Liver (tissue), 8 donors: ENCODE measurements at regions not wholly inside any gene's neighbourhood (a gene's known extent, or its start where the extent isn't known, plus 50 kb on each side); places are given as distances from the start of the nearest gene placed in this dataset.

ENCODE experiments used
- DNase-seq: peaks from one replicate; pipeline ENCODE4 v3.0.0-alpha.2; 2017; ENCODE audit warnings: low spot score
- H3K27ac ChIP-seq, 2 donors: one replicate each; pipeline ENCODE4 v1.7.0; 2013; ENCODE audit warnings: inconsistent platforms in 2 of 2, low read length in 2 of 2, control low read depth in 1 of 2, low read depth in 1 of 2, mild to moderate bottlenecking in 1 of 2
- H3K27me3 ChIP-seq, 4 donors: one replicate each; pipeline versions ENCODE4 v1.6.1 to v1.7.0; 2013; ENCODE audit warnings: low read length in 3 of 4, inconsistent platforms in 1 of 4, mild to moderate bottlenecking in 1 of 4, moderate library complexity in 1 of 4; ENCODE audit not compliant: control insufficient read depth in 4 of 4, insufficient read depth in 4 of 4
- H3K36me3 ChIP-seq, 4 donors: one replicate each; pipeline versions ENCODE4 v1.6.1 to v1.7.0; 2013; ENCODE audit warnings: low read length in 3 of 4, mild to moderate bottlenecking in 3 of 4, low read depth in 1 of 4, moderate library complexity in 1 of 4; ENCODE audit not compliant: control insufficient read depth in 4 of 4, insufficient read depth in 3 of 4
- H3K4me1 ChIP-seq, 4 donors: one replicate each; pipeline versions ENCODE4 v1.6.1 to v1.7.0; 2013; ENCODE audit warnings: low read length in 3 of 4, mild to moderate bottlenecking in 3 of 4, moderate library complexity in 1 of 4; ENCODE audit not compliant: control insufficient read depth in 4 of 4, insufficient read depth in 4 of 4
- H3K4me3 ChIP-seq, 3 donors: one replicate each; pipeline versions ENCODE4 v1.6.1 to v1.7.0; 2013; ENCODE audit warnings: low read length in 3 of 3, control low read depth in 1 of 3, low read depth in 1 of 3, mild to moderate bottlenecking in 1 of 3
- H3K9ac ChIP-seq, 2 donors: one replicate each; pipeline ENCODE4 v1.7.0; 2013; ENCODE audit warnings: low read length in 2 of 2, mild to moderate bottlenecking in 2 of 2, moderate library complexity in 2 of 2, control low read depth in 1 of 2, low read depth in 1 of 2
- H3K9me3 ChIP-seq, 4 donors: one replicate each; pipeline versions ENCODE4 v1.6.1 to v1.7.0; 2013; ENCODE audit warnings: low read length in 3 of 4; ENCODE audit not compliant: control insufficient read depth in 4 of 4
- ATF3 ChIP-seq: IDR thresholded peaks from 2 replicates; pipeline ENCODE4 v1.6.1; 2016; ENCODE audit warnings: antibody characterized with exemption
- CTCF ChIP-seq: fragments of 150-350 bp; IDR thresholded peaks from 2 replicates; pipeline ENCODE4 v1.5.1; 2017; ENCODE audit warnings: improper control_type of control experiment, low read depth, low read length; ENCODE audit not compliant: missing input control
- EGR1 ChIP-seq, 2 donors: IDR thresholded peaks; 2 replicates each; pipeline ENCODE4 v1.6.1; 2016 to 2018; ENCODE audit warnings: antibody characterized with exemption in 2 of 2, low read depth in 2 of 2
- FOXA1 ChIP-seq: IDR thresholded peaks from 2 replicates; pipeline ENCODE4 v1.6.1; 2016; ENCODE audit warnings: antibody characterized with exemption
- FOXA2 ChIP-seq: IDR thresholded peaks from 2 replicates; pipeline ENCODE4 v1.6.1; 2016; ENCODE audit warnings: antibody characterized with exemption
- GABPA ChIP-seq, 2 donors: IDR thresholded peaks in 1 of 2; conservative IDR thresholded peaks in 1 of 2; 2 replicates each; pipeline ENCODE4 v1.6.1; 2016; ENCODE audit warnings: antibody characterized with exemption in 2 of 2, mild to moderate bottlenecking in 1 of 2, moderate library complexity in 1 of 2
- HNF4A ChIP-seq, 2 donors: conservative IDR thresholded peaks; 2 replicates each; pipeline ENCODE4 v1.6.1; 2016; ENCODE audit warnings: antibody characterized with exemption in 2 of 2, mild to moderate bottlenecking in 2 of 2
- HNF4G ChIP-seq: IDR thresholded peaks from 2 replicates; pipeline ENCODE4 v1.6.1; 2016; ENCODE audit warnings: antibody characterized with exemption
- JUND ChIP-seq, 2 donors: IDR thresholded peaks; 2 replicates each; pipeline ENCODE4 v1.6.1; 2016; ENCODE audit warnings: antibody characterized with exemption in 2 of 2
- MAX ChIP-seq: IDR thresholded peaks from 2 replicates; pipeline ENCODE4 v1.6.1; 2016; ENCODE audit warnings: antibody characterized with exemption
- NR2F2 ChIP-seq: IDR thresholded peaks from 2 replicates; pipeline ENCODE4 v1.6.1; 2016; ENCODE audit warnings: antibody characterized with exemption
- RAD21 ChIP-seq, 2 donors: IDR thresholded peaks; 2 replicates each; pipeline ENCODE4 v1.6.1; 2016; ENCODE audit warnings: antibody characterized with exemption in 2 of 2, mild to moderate bottlenecking in 2 of 2
- REST ChIP-seq: IDR thresholded peaks from 2 replicates; pipeline ENCODE4 v1.6.1; 2016; ENCODE audit warnings: antibody characterized with exemption, mild to moderate bottlenecking
- RXRA ChIP-seq, 2 donors: IDR thresholded peaks; 2 replicates each; pipeline ENCODE4 v1.6.1; 2017 to 2018; ENCODE audit warnings: antibody characterized with exemption in 2 of 2, mild to moderate bottlenecking in 1 of 2
- SP1 ChIP-seq: IDR thresholded peaks from 2 replicates; pipeline ENCODE4 v1.6.1; 2018; ENCODE audit warnings: antibody characterized with exemption, mild to moderate bottlenecking
- TAF1 ChIP-seq: conservative IDR thresholded peaks from 2 replicates; pipeline ENCODE4 v1.6.1; 2016; ENCODE audit warnings: antibody characterized with exemption, mild to moderate bottlenecking
- YY1 ChIP-seq: IDR thresholded peaks from 2 replicates; pipeline ENCODE4 v1.6.1; 2016; ENCODE audit warnings: antibody characterized with exemption, mild to moderate bottlenecking
- ZBTB33 ChIP-seq: IDR thresholded peaks from 2 replicates; pipeline ENCODE4 v1.6.1; 2016; ENCODE audit warnings: antibody characterized with exemption
- WGBS: extraction: QIAGEN DNeasy Blood & Tissue Kit; methylation state at CpG from one replicate; pipeline ENCODE4 v1.1.7; 2013; 5-methylcytosine and 5-hydroxymethylcytosine counted together
- donor health status: healthy.
- donor health status: healthy.
- donor health status: healthy.
- donor health status: healthy.
- donor health status: healthy.

GRCh38 chr3:5390221-5390620 lies 202.7 kb downstream of the EDEM1 start:
- H3K27me3 ChIP-seq = no peaks in the 10 kb centered on the region
- 57% methylated on average over 5 of the region's 5 CpGs for WGBS
- no peak for DNase-seq
- no peak for TF ChIP-seq FOXA1
- no peak overlapping the region for H3K27ac ChIP-seq
- H3K4me1 ChIP-seq = peaks cover 0 to 2% (median 0%) of the 10 kb centered on the region in 4 donors
- no peaks in the 10 kb centered on the region for H3K9me3 ChIP-seq
- no peaks in the 10 kb centered on the region for H3K36me3 ChIP-seq
- H3K4me3 ChIP-seq = no peak overlapping the region
- no peak overlapping the region for H3K9ac ChIP-seq

- no peak for DNase-seq
- Histone ChIP-seq H3K27ac (no peak overlapping the region), H3K36me3 (no peaks in the 10 kb centered on the region), H3K9me3 (no peaks in the 10 kb centered on the region), H3K4me1 (peaks cover 0 to 2% (median 0%) of the 10 kb centered on the region in 4 donors), H3K4me3 (no peak overlapping the region), H3K27me3 (no peaks in the 10 kb centered on the region), H3K9ac (no peak overlapping the region)
- WGBS = 81% methylated on average over 5 of the region's 5 CpGs
- TF ChIP-seq MAX = no peak
- no peak for TF ChIP-seq RXRA (IDR thresholded peaks at IDR 0.05)
- TF ChIP-seq FOXA2 = no peak
- no peak for TF ChIP-seq REST
- TF ChIP-seq SP1 = no peak
- no peak for TF ChIP-seq EGR1 (IDR thresholded peaks at IDR 0.05; ENCODE audit: low read depth in 2 of 2)
- TF ChIP-seq YY1 = no peak
- no peak for TF ChIP-seq ZBTB33
- no peak for TF ChIP-seq HNF4A (conservative IDR thresholded peaks at IDR 0.05)
- TF ChIP-seq GABPA (IDR thresholded peaks at IDR 0.05 in 1 of 2, conservative IDR thresholded peaks at IDR 0.05 in 1 of 2) = no peak
- TF ChIP-seq ATF3 = no peak
- no peak for TF ChIP-seq FOXA1
- TF ChIP-seq HNF4G = no peak
- TF ChIP-seq NR2F2 = no peak
- no peak for TF ChIP-seq RAD21 (IDR thresholded peaks at IDR 0.05)
- TF ChIP-seq TAF1 = no peak
- no peak for TF ChIP-seq CTCF
- TF ChIP-seq JUND (IDR thresholded peaks at IDR 0.05) = no peak
These were observed 203.6 kb downstream of the EDEM1 start for GRCh38 chr3:5390936-5391625.
